SU-DHL-6 (cell line): ENCODE measurements at regions not wholly inside any gene's neighbourhood (a gene's known extent, or its start where the extent isn't known, plus 50 kb on each side); places are given as distances from the start of the nearest gene placed in this dataset.

Experiments used
- CTCF ChIP-seq: fragments of 200-600 bp; sonication (generic); IDR thresholded peaks from one replicate; pipeline ENCODE4 v1.5.1; 2017; ENCODE audit warnings: antibody characterized with exemption, mild to moderate bottlenecking, low read length, moderate library complexity; ENCODE audit not compliant: insufficient read depth, poor library complexity, severe bottlenecking
- EZH2phosphoT487 ChIP-seq: fragments of 200-600 bp; sonication (generic), shearing (Covaris generic); conservative IDR thresholded peaks from 2 replicates; pipeline ENCODE4 v1.6.1; 2018; ENCODE audit warnings: mild to moderate bottlenecking, antibody characterized with exemption, low read length, moderate library complexity, mixed read lengths

GRCh38 chr13:105343134-105343806 lies 1192.2 kb downstream of the EFNB2 start:
- TF ChIP-seq CTCF (no peak), EZH2phosphoT487 (no peak)
